ENCODE measurements at regions not wholly inside any gene's neighbourhood (a gene's known extent, or its start where the extent isn't known, plus 50 kb on each side); places are given as distances from the start of the nearest gene placed in this dataset.

GRCh38 chr12:124210991-124211577 lies 83.8 kb upstream of the RFLNA start:
- peaks cover 0 to 2% (median 0%) of the 10 kb centered on the region in 4 experiments for H3K27me3 ChIP-seq (replicated peaks in 1 of 4; ENCODE audit: control extremely low read depth in 1 of 4, control insufficient read depth in 3 of 4, insufficient read depth in 4 of 4, low read length in 3 of 4)

GRCh38 chr12:124211753-124212152 lies 83.1 kb upstream of the RFLNA start:
- no peaks in the 10 kb centered on the region for H4K20me1 ChIP-seq (ENCODE audit: control insufficient read depth, insufficient read depth, low read length, poor library complexity, severe bottlenecking)
- no peak overlapping the region for H2AFZ ChIP-seq (ENCODE audit: insufficient read depth, low read depth, low read length, poor library complexity, severe bottlenecking)
- Mint-ChIP-seq H3K4me1 (no peaks in the 10 kb centered on the region), H3K4me3 (no peak overlapping the region), H3K9me3 (ENCODE audit: insufficient read depth) (peaks cover 14% of the 10 kb centered on the region), H3K27ac (no peak overlapping the region), H3K27me3 (peaks cover 23% of the 10 kb centered on the region)
- no peak overlapping the region for H3K27ac ChIP-seq (ENCODE audit: low read length in 2 of 2)
- H3K36me3 ChIP-seq (replicated peaks in 1 of 2; ENCODE audit: control extremely low read depth in 1 of 2, control insufficient read depth in 1 of 2, extremely low read depth in 1 of 2, insufficient read depth in 2 of 2, low read length in 1 of 2): no peaks in the 10 kb centered on the region
- H3K9ac ChIP-seq (ENCODE audit: low read length): no peak overlapping the region
- no peak overlapping the region for H3K4me3 ChIP-seq (ENCODE audit: control extremely low read depth in 1 of 5, extremely low read depth in 1 of 5, insufficient read depth in 1 of 5, low read depth in 2 of 5, low read length in 4 of 5)
- H3K4me1 ChIP-seq (ENCODE audit: control insufficient read depth in 2 of 2, insufficient read depth in 2 of 2, low read length in 2 of 2): no peaks in the 10 kb centered on the region
- H3K4me2 ChIP-seq (replicated peaks; ENCODE audit: low read depth, low read length, poor library complexity, severe bottlenecking): no peak overlapping the region
- ATAC-seq (ENCODE audit: low read depth) (no peak), DNase-seq (no peak)
- no CpG with 5 or more reads among the region's 2 CpGs for WGBS (ENCODE audit: insufficient coverage)
- peaks cover 0 to 2% (median 0%) of the 10 kb centered on the region in 4 experiments for H3K27me3 ChIP-seq (replicated peaks in 1 of 4; ENCODE audit: control extremely low read depth in 1 of 4, control insufficient read depth in 3 of 4, insufficient read depth in 4 of 4, low read length in 3 of 4)
- ChIA-PET CTCF (interaction anchor here (0.6 kb wide), 1 partner anchor 146 kb away, joined by 3 read pairs; no protein-coding TSS in a partner anchor), POLR2A (no interaction called here)
- intact Hi-C loops (cut with micrococcal nuclease): no loop called here
- TF ChIP-seq EZH2 (IDR thresholded peaks at IDR 0.05; ENCODE audit: borderline replicate concordance, insufficient read depth, low read depth, low read length, poor library complexity, severe bottlenecking): no peak
- no peak for TF ChIP-seq CTCF (IDR thresholded peaks at IDR 0.05)
- peaks cover 0 to 21% (median 7%) of the 10 kb centered on the region in 3 donors for H3K9me3 ChIP-seq (ENCODE audit: control extremely low read depth in 1 of 3, control insufficient read depth in 2 of 3, insufficient read depth in 1 of 3, low read length in 2 of 3)
- H3K79me2 ChIP-seq (ENCODE audit: control insufficient read depth, insufficient read depth, low read length): no peaks in the 10 kb centered on the region

More at GRCh38 chr12:124210991-124211577, 83.8 kb upstream of the RFLNA start:
- Histone ChIP-seq H2AFZ (ENCODE audit: insufficient read depth, low read depth, low read length, poor library complexity, severe bottlenecking) (no peak overlapping the region), H3K9ac (ENCODE audit: low read length) (no peak overlapping the region), H4K20me1 (ENCODE audit: control insufficient read depth, insufficient read depth, low read length, poor library complexity, severe bottlenecking) (no peaks in the 10 kb centered on the region), H3K36me3 (replicated peaks in 1 of 2; ENCODE audit: control extremely low read depth in 1 of 2, control insufficient read depth in 1 of 2, extremely low read depth in 1 of 2, insufficient read depth in 2 of 2, low read length in 1 of 2) (no peaks in the 10 kb centered on the region), H3K4me1 (ENCODE audit: control insufficient read depth in 2 of 2, insufficient read depth in 2 of 2, low read length in 2 of 2) (no peaks in the 10 kb centered on the region), H3K27ac (ENCODE audit: low read length in 2 of 2) (no peak overlapping the region), H3K4me2 (replicated peaks; ENCODE audit: low read depth, low read length, poor library complexity, severe bottlenecking) (no peak overlapping the region), H3K79me2 (ENCODE audit: control insufficient read depth, insufficient read depth, low read length) (no peaks in the 10 kb centered on the region), H3K9me3 (ENCODE audit: control extremely low read depth in 1 of 3, control insufficient read depth in 2 of 3, insufficient read depth in 1 of 3, low read length in 2 of 3) (peaks cover 0 to 18% (median 7%) of the 10 kb centered on the region in 3 donors), H3K4me3 (ENCODE audit: control extremely low read depth in 1 of 5, extremely low read depth in 1 of 5, insufficient read depth in 1 of 5, low read depth in 2 of 5, low read length in 4 of 5) (no peak overlapping the region)
- DNase-seq (no peak), ATAC-seq (ENCODE audit: low read depth) (no peak)
- Mint-ChIP-seq H3K27ac (no peak overlapping the region), H3K9me3 (ENCODE audit: insufficient read depth) (peaks cover 16% of the 10 kb centered on the region), H3K4me1 (no peaks in the 10 kb centered on the region), H3K4me3 (no peak overlapping the region), H3K27me3 (peaks cover 19% of the 10 kb centered on the region)
- no peak for TF ChIP-seq EZH2 (IDR thresholded peaks at IDR 0.05; ENCODE audit: borderline replicate concordance, insufficient read depth, low read depth, low read length, poor library complexity, severe bottlenecking)
- TF ChIP-seq CTCF (IDR thresholded peaks at IDR 0.05): no peak
- intact Hi-C loops (cut with micrococcal nuclease): no loop called here
- POLR2A ChIA-PET: no interaction called here
- CTCF ChIA-PET: no interaction called here
- WGBS (ENCODE audit: insufficient coverage): no CpG with 5 or more reads among the region's 4 CpGs

All from B cell (primary cell).